Mesendoderm (in vitro differentiated cells): ENCODE measurements at regions not wholly inside any gene's neighbourhood (a gene's known extent, or its start where the extent isn't known, plus 50 kb on each side); places are given as distances from the start of the nearest gene placed in this dataset. TPM values are rescaled to one million over a fixed set of nuclear protein-coding genes. Genes with fewer than 3 reads are reported as not detected.

ENCODE experiments used
- small RNA-seq: library from polyadenylated mRNA; stranded (forward); fragments of <200 nt; extraction: miRNeasy Mini kit (QIAGEN cat#:217004); gene quantifications from one replicate; pipeline ENCODE3, GENCODE V24; 2013; ENCODE audit not compliant: insufficient read depth

Small RNAs in the stretch of these regions (small RNA-seq; reads per million reads assigned to genes)
- gene MTND4LP16: not detected
